A549 (cell line): ENCODE measurements at regions not wholly inside any gene's neighbourhood (a gene's known extent, or its start where the extent isn't known, plus 50 kb on each side); places are given as distances from the start of the nearest gene placed in this dataset.

Experiments used
- CHD2 ChIP-seq: fragments of 150-350 bp; IDR thresholded peaks from 2 replicates; pipeline ENCODE4 v1.6.1; 2014; ENCODE audit warnings: low read length; ENCODE audit not compliant: partially characterized antibody
- CTCF ChIP-seq: fragments of >200 bp; sonication (Bioruptor Twin); formaldehyde crosslinking; IDR thresholded peaks from 3 replicates; pipeline ENCODE4 v1.5.1; 2016
- PHF8 ChIP-seq: fragments of 200-600 bp; sonication (generic); IDR thresholded peaks from 2 replicates; pipeline ENCODE4 v1.6.1; 2016; ENCODE audit warnings: low read depth, mild to moderate bottlenecking, antibody characterized with exemption, moderate library complexity, borderline replicate concordance
- POLR2A ChIP-seq: IDR thresholded peaks from 2 replicates; pipeline ENCODE4 v1.6.1; 2012; ENCODE audit warnings: mild to moderate bottlenecking, low read length
- POLR2AphosphoS2 ChIP-seq: conservative IDR thresholded peaks from 2 replicates; pipeline ENCODE4 v1.6.1; 2012; ENCODE audit warnings: low read length, improper control_type of control experiment, inconsistent platforms
- RFX5 ChIP-seq: fragments of 450-650 bp; IDR thresholded peaks from 2 replicates; pipeline ENCODE4 v1.7.1; 2014; ENCODE audit warnings: antibody characterized with exemption, mild to moderate bottlenecking, moderate library complexity
- SREBF2 ChIP-seq: fragments of 450-650 bp; IDR thresholded peaks from 2 replicates; pipeline ENCODE4 v1.6.1; 2014; ENCODE audit warnings: mild to moderate bottlenecking, moderate library complexity

- TF ChIP-seq CHD2 (no peak), CTCF (no peak), RFX5 (no peak), SREBF2 (no peak), PHF8 (no peak), POLR2A (no peak), POLR2AphosphoS2 (no peak)
These were observed 152.5 kb upstream of the ZNF366 start for GRCh38 chr5:72659726-72660125.
